GM12878 (cell line): ENCODE measurements at regions not wholly inside any gene's neighbourhood (a gene's known extent, or its start where the extent isn't known, plus 50 kb on each side); places are given as distances from the start of the nearest gene placed in this dataset.

Source experiments
- ATAC-seq: fragments of 200-7000 bp; cut with Tn5 transposase; 3 replicates; pipeline ENCODE4 v1.9.1; 2020; ENCODE audit warnings: mild to moderate bottlenecking, moderate library complexity
- BruUV-seq: library from RNA; stranded (reverse); fragments of 400-500 nt; replicated peaks from 2 replicates; lab custom pipeline; 2021; lab: Mats Ljungman, UMichigan
- CTCF ChIA-PET: fragments of 300-600 bp; sonication (Branson Sonifier 250); formaldehyde crosslinking; extraction: SDS; loops from one replicate; lab custom pipeline; 2021; ENCODE audit warnings: inconsistent platforms; lab: Yijun Ruan, JAX
- POLR2A ChIA-PET: fragments of 350-600 bp; formaldehyde crosslinking; extraction: SDS; loops from one replicate; lab custom pipeline; 2021; ENCODE audit warnings: inconsistent platforms; lab: Charles Lee
- RAD21 ChIA-PET: fragments of 300-600 bp; sonication (Branson Sonifier 250); formaldehyde crosslinking; loops from one replicate; lab custom pipeline; 2023; ENCODE audit warnings: antibody characterized with exemption; ENCODE audit not compliant: unreplicated experiment; lab: Charles Lee
- SMC1A ChIA-PET: fragments of 300-600 bp; sonication (Branson Sonifier 250); formaldehyde crosslinking; loops from one replicate; lab custom pipeline; 2023; ENCODE audit not compliant: unreplicated experiment, uncharacterized antibody; lab: Charles Lee
- DNase-seq: peaks from one replicate; pipeline ENCODE4 v3.0.0-alpha.2; 2011; ENCODE audit warnings: low read depth, low spot score
- FAIRE-seq: peaks from 3 replicates; lab custom pipeline; 2011; peaks lifted over from hg19 to GRCh38; lab: Jason Lieb, UNC
- H2AFZ ChIP-seq: 2 replicates; pipeline ENCODE4 v1.6.0; 2011; ENCODE audit warnings: low read depth, low read length, control low read depth; ENCODE audit not compliant: control insufficient read depth
- H3K27ac ChIP-seq: 2 replicates; pipeline ENCODE4 v1.5.1; 2011; ENCODE audit warnings: control low read depth; ENCODE audit not compliant: control insufficient read depth, insufficient read depth
- H3K27me3 ChIP-seq, 2 experiments: replicated peaks in 1 of 2; 2 replicates each; pipeline versions ENCODE4 v1.6.0 to v1.6.1; 2011; ENCODE audit warnings: low read length in 1 of 2; ENCODE audit not compliant: control insufficient read depth in 2 of 2, insufficient read depth in 2 of 2
- H3K36me3 ChIP-seq, 2 experiments: 2 replicates each; pipeline ENCODE4 v1.5.1; 2011; ENCODE audit warnings: low read length in 1 of 2; ENCODE audit not compliant: control insufficient read depth in 2 of 2, insufficient read depth in 2 of 2
- H3K4me1 ChIP-seq: 2 replicates; pipeline ENCODE4 v1.6.1; 2011; ENCODE audit warnings: mild to moderate bottlenecking, low read length, moderate library complexity, mixed read lengths; ENCODE audit not compliant: control insufficient read depth, insufficient read depth
- H3K4me2 ChIP-seq: 2 replicates; pipeline ENCODE4 v1.6.0; 2011; ENCODE audit warnings: control low read depth; ENCODE audit not compliant: control insufficient read depth, insufficient read depth
- H3K4me3 ChIP-seq: fragments of 200-600 bp; sonication (generic); 2 replicates; pipeline ENCODE4 v1.5.1; 2016
- H3K79me2 ChIP-seq: 2 replicates; pipeline ENCODE4 v1.6.0; 2011; ENCODE audit warnings: low read length; ENCODE audit not compliant: control insufficient read depth, insufficient read depth
- H3K9ac ChIP-seq: 2 replicates; pipeline ENCODE4 v1.8.0; 2011; ENCODE audit warnings: low read length, control low read depth, mixed read lengths; ENCODE audit not compliant: control insufficient read depth, insufficient read depth
- H3K9me3 ChIP-seq: replicated peaks from 3 replicates; pipeline ENCODE4 v1.5.1; 2011; ENCODE audit warnings: mild to moderate bottlenecking, low read length; ENCODE audit not compliant: control insufficient read depth, insufficient read depth
- H4K20me1 ChIP-seq: 2 replicates; pipeline ENCODE4 v1.6.0; 2011; ENCODE audit not compliant: control insufficient read depth, insufficient read depth
- CBFB ChIP-seq: IDR thresholded peaks from 2 replicates; pipeline ENCODE4 v1.6.1; 2016; ENCODE audit warnings: antibody characterized with exemption, low read depth
- DPF2 ChIP-seq: fragments of 450-650 bp; IDR thresholded peaks from 2 replicates; pipeline ENCODE4 v1.6.1; 2017; ENCODE audit warnings: mild to moderate bottlenecking
- ETV6 ChIP-seq, 2 experiments: fragments of 450-650 bp in 1 of 2; IDR thresholded peaks in 1 of 2; conservative IDR thresholded peaks in 1 of 2; 2 replicates each; pipeline ENCODE4 v1.6.1; 2014; ENCODE audit warnings: antibody characterized with exemption in 1 of 2, borderline replicate concordance in 1 of 2, low read depth in 1 of 2, mild to moderate bottlenecking in 1 of 2, moderate library complexity in 1 of 2
- MEF2A ChIP-seq: IDR thresholded peaks from 2 replicates; pipeline ENCODE4 v1.6.1; 2011; ENCODE audit warnings: low read depth, mild to moderate bottlenecking, low read length, moderate library complexity; ENCODE audit not compliant: insufficient read depth
- MTA2 ChIP-seq: fragments of 450-650 bp; IDR thresholded peaks from 2 replicates; pipeline ENCODE4 v1.6.1; 2016; ENCODE audit warnings: low read depth, mild to moderate bottlenecking, moderate library complexity
- NR2C1 ChIP-seq: fragments of 450-650 bp; IDR thresholded peaks from 2 replicates; pipeline ENCODE4 v1.6.1; 2017; ENCODE audit warnings: antibody characterized with exemption, mild to moderate bottlenecking, moderate library complexity
- PAX5 ChIP-seq: IDR thresholded peaks from 2 replicates; pipeline ENCODE4 v1.6.1; 2011; ENCODE audit warnings: low read depth, low read length, borderline replicate concordance
- RBBP5 ChIP-seq: fragments of 200-600 bp; sonication (generic); conservative IDR thresholded peaks from 2 replicates; pipeline ENCODE4 v1.6.1; 2016
- RCOR1 ChIP-seq: conservative IDR thresholded peaks from 2 replicates; pipeline ENCODE4 v1.6.1; 2012; ENCODE audit warnings: low read depth, low read length, improper control_type of control experiment
- SIX5 ChIP-seq: IDR thresholded peaks from 2 replicates; pipeline ENCODE4 v1.6.1; 2011; ENCODE audit warnings: mild to moderate bottlenecking, low read depth, low read length, moderate library complexity; ENCODE audit not compliant: severe bottlenecking
- TCF12 ChIP-seq: IDR thresholded peaks from 2 replicates; pipeline ENCODE4 v1.6.1; 2011; ENCODE audit warnings: low read depth, mild to moderate bottlenecking, low read length
- WRNIP1 ChIP-seq: IDR thresholded peaks from 2 replicates; pipeline ENCODE4 v1.6.1; 2011; ENCODE audit warnings: low read depth, low read length, improper control_type of control experiment, borderline replicate concordance
- ZBED1 ChIP-seq: IDR thresholded peaks from 2 replicates; pipeline ENCODE4 v1.6.1; 2016; ENCODE audit warnings: borderline replicate concordance
- ZZZ3 ChIP-seq: IDR thresholded peaks from 2 replicates; pipeline ENCODE4 v1.6.1; 2011; ENCODE audit warnings: low read depth; ENCODE audit not compliant: control insufficient read depth, insufficient read length
- WGBS: methylation state at CpG from one replicate; pipeline ENCODE4 v1.1.6; 2016; ENCODE audit warnings: low lambda C conversion rate; ENCODE audit not compliant: insufficient replicate concordance, insufficient coverage; ENCODE audit errors: missing lambda C conversion rate; 5-methylcytosine and 5-hydroxymethylcytosine counted together
- in situ Hi-C: fragments of 300-500 bp; cut with MboI; formaldehyde crosslinking; loops from 9 replicates; pipeline ENCODE4 v1.14.3; 2018; ENCODE audit warnings: mixed read lengths
- intact Hi-C: fragments of 100-400 bp; cut with micrococcal nuclease; formaldehyde crosslinking; loops from one replicate; pipeline ENCODE4 v1.14.2; 2022; ENCODE audit not compliant: unreplicated experiment
- TF ChIP-seq, protein P1 (sequence below): IDR thresholded peaks from 2 replicates; pipeline ENCODE4 v1.6.1; 2011; ENCODE audit warnings: mild to moderate bottlenecking, low read depth, low read length, moderate library complexity; ENCODE audit not compliant: insufficient replicate concordance
- TF ChIP-seq, protein P2 (sequence below): IDR thresholded peaks from 2 replicates; pipeline ENCODE4 v1.6.1; 2012; ENCODE audit warnings: low read depth, low read length, improper control_type of control experiment
- TF ChIP-seq, protein P3 (sequence below): IDR thresholded peaks from 2 replicates; pipeline ENCODE4 v1.6.1; 2011; ENCODE audit warnings: low read depth, mild to moderate bottlenecking, low read length, moderate library complexity, borderline replicate concordance; ENCODE audit errors: extremely low read depth

DNA sequence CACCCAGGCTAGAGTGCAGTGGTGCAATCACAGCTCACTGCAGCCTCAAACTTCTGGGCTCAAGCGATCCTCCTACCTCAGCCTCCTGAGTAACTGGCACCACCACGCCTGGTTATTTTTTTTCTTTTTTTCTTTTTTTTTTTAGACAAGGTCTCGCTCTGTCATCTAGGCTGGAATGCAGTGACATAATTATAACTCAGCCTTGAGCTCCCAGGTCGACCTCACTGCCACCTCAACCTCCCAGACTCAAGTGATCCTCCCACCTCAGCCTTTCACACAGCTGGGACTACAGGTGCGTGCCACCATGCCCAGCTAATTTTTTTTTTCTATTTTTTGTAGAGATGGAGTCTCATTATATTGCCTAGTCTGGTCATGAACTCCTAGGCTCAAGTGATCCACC is 66.9 kb upstream of the ECE1 start:
- H3K4me1 ChIP-seq = no peaks in the 10 kb centered on the region
- ChIA-PET CTCF (interaction anchor here (0.6 to 1.4 kb wide), 2 partner anchors 102 to 192 kb away, joined by 3 read pairs; no protein-coding TSS in a partner anchor), SMC1A (interaction anchor here (1.5 kb wide), 1 partner anchor 11 kb away, joined by 6 read pairs; no protein-coding TSS in a partner anchor), RAD21 (interaction anchor here (0.7 to 1.2 kb wide), 3 partner anchors 12 to 123 kb away, joined by 3 to 4 read pairs (median 3); no protein-coding TSS in a partner anchor), POLR2A (no interaction called here)
- no peak overlapping the region for H3K27ac ChIP-seq
- no peak for ATAC-seq
- no peaks in the 10 kb centered on the region for H3K79me2 ChIP-seq
- intact Hi-C loops = no loop called here
- no TSS peak for BruUV-seq
- DNase-seq = no peak
- no peak for FAIRE-seq
- H3K9me3 ChIP-seq = no peaks in the 10 kb centered on the region
- no peaks in the 10 kb centered on the region; a peak in 1 of 4 replicates for H3K27me3 ChIP-seq
- in situ Hi-C loops = no loop called here
- no peaks in the 10 kb centered on the region for H4K20me1 ChIP-seq
- no peak overlapping the region for H2AFZ ChIP-seq
- 29% methylated on average over 5 of the region's 5 CpGs for WGBS
- no peaks in the 10 kb centered on the region for H3K36me3 ChIP-seq
- H3K4me2 ChIP-seq = no peak overlapping the region
- H3K4me3 ChIP-seq = no peak overlapping the region
- H3K9ac ChIP-seq = no peak overlapping the region
- TF ChIP-seq PAX5 = no peak
- TF ChIP-seq NR2C1 = no peak
- TF ChIP-seq RCOR1 = no peak
- TF ChIP-seq MTA2 = no peak
- TF ChIP-seq, protein P1, sequence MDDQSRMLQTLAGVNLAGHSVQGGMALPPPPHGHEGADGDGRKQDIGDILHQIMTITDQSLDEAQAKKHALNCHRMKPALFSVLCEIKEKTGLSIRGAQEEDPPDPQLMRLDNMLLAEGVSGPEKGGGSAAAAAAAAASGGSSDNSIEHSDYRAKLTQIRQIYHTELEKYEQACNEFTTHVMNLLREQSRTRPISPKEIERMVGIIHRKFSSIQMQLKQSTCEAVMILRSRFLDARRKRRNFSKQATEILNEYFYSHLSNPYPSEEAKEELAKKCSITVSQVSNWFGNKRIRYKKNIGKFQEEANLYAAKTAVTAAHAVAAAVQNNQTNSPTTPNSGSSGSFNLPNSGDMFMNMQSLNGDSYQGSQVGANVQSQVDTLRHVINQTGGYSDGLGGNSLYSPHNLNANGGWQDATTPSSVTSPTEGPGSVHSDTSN = no peak
- TF ChIP-seq, protein P2, sequence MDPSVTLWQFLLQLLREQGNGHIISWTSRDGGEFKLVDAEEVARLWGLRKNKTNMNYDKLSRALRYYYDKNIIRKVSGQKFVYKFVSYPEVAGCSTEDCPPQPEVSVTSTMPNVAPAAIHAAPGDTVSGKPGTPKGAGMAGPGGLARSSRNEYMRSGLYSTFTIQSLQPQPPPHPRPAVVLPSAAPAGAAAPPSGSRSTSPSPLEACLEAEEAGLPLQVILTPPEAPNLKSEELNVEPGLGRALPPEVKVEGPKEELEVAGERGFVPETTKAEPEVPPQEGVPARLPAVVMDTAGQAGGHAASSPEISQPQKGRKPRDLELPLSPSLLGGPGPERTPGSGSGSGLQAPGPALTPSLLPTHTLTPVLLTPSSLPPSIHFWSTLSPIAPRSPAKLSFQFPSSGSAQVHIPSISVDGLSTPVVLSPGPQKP = no peak
- no peak for TF ChIP-seq WRNIP1
- TF ChIP-seq SIX5 = no peak
- TF ChIP-seq, protein P3, sequence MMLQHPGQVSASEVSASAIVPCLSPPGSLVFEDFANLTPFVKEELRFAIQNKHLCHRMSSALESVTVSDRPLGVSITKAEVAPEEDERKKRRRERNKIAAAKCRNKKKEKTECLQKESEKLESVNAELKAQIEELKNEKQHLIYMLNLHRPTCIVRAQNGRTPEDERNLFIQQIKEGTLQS = no peak
- no peak for TF ChIP-seq ETV6 (conservative IDR thresholded peaks at IDR 0.05 in 1 of 2, IDR thresholded peaks at IDR 0.05 in 1 of 2; ENCODE audit: borderline replicate concordance in 1 of 2, low read depth in 1 of 2)
- no peak for TF ChIP-seq MEF2A
- TF ChIP-seq ZBED1 = no peak
- TF ChIP-seq CBFB = no peak
- TF ChIP-seq DPF2 = no peak
- no peak for TF ChIP-seq TCF12
- no peak for TF ChIP-seq RBBP5
- no peak for TF ChIP-seq ZZZ3
